T-helper 2 cell treated with Interferon-gamma antibody and Interleukin-4, amounts not matched to agents 5 μg/mL and 100 μg/mL, for 36 hours (primary cell): ENCODE measurements at regions not wholly inside any gene's neighbourhood (a gene's known extent, or its start where the extent isn't known, plus 50 kb on each side); places are given as distances from the start of the nearest gene placed in this dataset.

Experiments
- DNase-seq: peaks from one replicate; pipeline ENCODE4 v3.0.0; 2021; ENCODE audit warnings: low spot score
- H3K27ac Mint-ChIP-seq: one replicate; pipeline ENCODE4 v1.8.0; 2021; ENCODE audit warnings: mild to moderate bottlenecking, mixed read lengths
- H3K27me3 Mint-ChIP-seq: one replicate; pipeline ENCODE4 v1.8.0; 2021; ENCODE audit warnings: low read depth, mixed read lengths
- H3K36me3 Mint-ChIP-seq: one replicate; pipeline ENCODE4 v1.8.0; 2021; ENCODE audit warnings: low read depth, mixed read lengths
- H3K4me1 Mint-ChIP-seq: one replicate; pipeline ENCODE4 v1.8.0; 2021; ENCODE audit warnings: low read depth, mixed read lengths
- H3K4me3 Mint-ChIP-seq: one replicate; pipeline ENCODE4 v1.8.0; 2022; ENCODE audit warnings: mild to moderate bottlenecking, moderate library complexity, mixed read lengths
- H3K9me3 Mint-ChIP-seq: one replicate; pipeline ENCODE4 v1.8.0; 2021; ENCODE audit warnings: mixed read lengths

GRCh38 chr22:27440304-27440865 lies 361.2 kb downstream of the MN1 start:
- Mint-ChIP-seq H3K4me1 (no peaks in the 10 kb centered on the region), H3K27me3 (no peaks in the 10 kb centered on the region), H3K9me3 (no peaks in the 10 kb centered on the region), H3K36me3 (no peaks in the 10 kb centered on the region), H3K27ac (no peak overlapping the region), H3K4me3 (no peak overlapping the region)
- DNase-seq: no peak

- no peak overlapping the region for H3K27ac Mint-ChIP-seq
Measured at GRCh38 chr22:27441706-27442475, 359.7 kb downstream of the MN1 start.

GRCh38 chr22:27443306-27443705 lies 358.2 kb downstream of the MN1 start:
- H3K9me3 Mint-ChIP-seq: no peaks in the 10 kb centered on the region

More at GRCh38 chr22:27441706-27442475, 359.7 kb downstream of the MN1 start:
- DNase-seq: no peak
- H3K27me3 Mint-ChIP-seq: no peaks in the 10 kb centered on the region
- H3K4me1 Mint-ChIP-seq: no peaks in the 10 kb centered on the region
- H3K9me3 Mint-ChIP-seq: no peaks in the 10 kb centered on the region
- no peak overlapping the region for H3K4me3 Mint-ChIP-seq
- H3K36me3 Mint-ChIP-seq: no peaks in the 10 kb centered on the region

GRCh38 chr22:27445881-27446280 lies 355.7 kb downstream of the MN1 start:
- H3K27ac Mint-ChIP-seq: no peak overlapping the region

More at GRCh38 chr22:27443306-27443705, 358.2 kb downstream of the MN1 start:
- Mint-ChIP-seq H3K4me3 (no peak overlapping the region), H3K4me1 (no peaks in the 10 kb centered on the region), H3K27ac (no peak overlapping the region), H3K27me3 (no peaks in the 10 kb centered on the region), H3K36me3 (no peaks in the 10 kb centered on the region)
- DNase-seq: no peak

GRCh38 chr22:27447289-27447688 lies 354.3 kb downstream of the MN1 start:
- no peaks in the 10 kb centered on the region for H3K27me3 Mint-ChIP-seq
- H3K4me3 Mint-ChIP-seq: no peak overlapping the region
- H3K9me3 Mint-ChIP-seq: peaks cover 5% of the 10 kb centered on the region
- H3K27ac Mint-ChIP-seq: no peak overlapping the region
- no peaks in the 10 kb centered on the region for H3K4me1 Mint-ChIP-seq
- H3K36me3 Mint-ChIP-seq: no peaks in the 10 kb centered on the region
- DNase-seq: no peak

More at GRCh38 chr22:27445881-27446280, 355.7 kb downstream of the MN1 start:
- Mint-ChIP-seq H3K4me1 (no peaks in the 10 kb centered on the region), H3K36me3 (no peaks in the 10 kb centered on the region), H3K9me3 (no peaks in the 10 kb centered on the region), H3K4me3 (no peak overlapping the region), H3K27me3 (no peaks in the 10 kb centered on the region)
- no peak for DNase-seq

- no peaks in the 10 kb centered on the region for H3K27me3 Mint-ChIP-seq
- no peak for DNase-seq
- no peak overlapping the region for H3K4me3 Mint-ChIP-seq
- H3K9me3 Mint-ChIP-seq: peaks cover 8% of the 10 kb centered on the region
- H3K36me3 Mint-ChIP-seq: no peaks in the 10 kb centered on the region
- H3K4me1 Mint-ChIP-seq: no peaks in the 10 kb centered on the region
- H3K27ac Mint-ChIP-seq: no peak overlapping the region
Measured at GRCh38 chr22:27450448-27450847, 351.1 kb downstream of the MN1 start.

GRCh38 chr22:27452245-27452644 lies 349.3 kb downstream of the MN1 start:
- DNase-seq: no peak
- no peaks in the 10 kb centered on the region for H3K36me3 Mint-ChIP-seq

GRCh38 chr22:27452922-27453321 lies 348.6 kb downstream of the MN1 start:
- no peaks in the 10 kb centered on the region for H3K4me1 Mint-ChIP-seq
- H3K9me3 Mint-ChIP-seq: peaks cover 8% of the 10 kb centered on the region
- no peak for DNase-seq
- no peak overlapping the region for H3K4me3 Mint-ChIP-seq
- H3K36me3 Mint-ChIP-seq: no peaks in the 10 kb centered on the region
- no peaks in the 10 kb centered on the region for H3K27me3 Mint-ChIP-seq
- H3K27ac Mint-ChIP-seq: no peak overlapping the region

More at GRCh38 chr22:27452245-27452644, 349.3 kb downstream of the MN1 start:
- Mint-ChIP-seq H3K27me3 (no peaks in the 10 kb centered on the region), H3K4me3 (no peak overlapping the region), H3K27ac (no peak overlapping the region), H3K9me3 (peaks cover 8% of the 10 kb centered on the region), H3K4me1 (no peaks in the 10 kb centered on the region)

- Mint-ChIP-seq H3K4me1 (no peaks in the 10 kb centered on the region), H3K4me3 (no peak overlapping the region), H3K27ac (no peak overlapping the region), H3K27me3 (no peaks in the 10 kb centered on the region), H3K36me3 (no peaks in the 10 kb centered on the region), H3K9me3 (peaks cover 8% of the 10 kb centered on the region)
- no peak for DNase-seq
Measured at GRCh38 chr22:27453725-27454124, 347.8 kb downstream of the MN1 start.

GRCh38 chr22:27454807-27455450 lies 346.6 kb downstream of the MN1 start:
- H3K9me3 Mint-ChIP-seq: peaks cover 8% of the 10 kb centered on the region
- no peaks in the 10 kb centered on the region for H3K4me1 Mint-ChIP-seq
- DNase-seq: no peak
- H3K27ac Mint-ChIP-seq: no peak overlapping the region
- H3K27me3 Mint-ChIP-seq: no peaks in the 10 kb centered on the region
- no peaks in the 10 kb centered on the region for H3K36me3 Mint-ChIP-seq
- no peak overlapping the region for H3K4me3 Mint-ChIP-seq

- Mint-ChIP-seq H3K27ac (no peak overlapping the region), H3K4me1 (no peaks in the 10 kb centered on the region), H3K36me3 (no peaks in the 10 kb centered on the region), H3K4me3 (no peak overlapping the region), H3K9me3 (peaks cover 8% of the 10 kb centered on the region), H3K27me3 (no peaks in the 10 kb centered on the region)
- no peak for DNase-seq
Measured at GRCh38 chr22:27455526-27455925, 346.0 kb downstream of the MN1 start.

GRCh38 chr22:27456696-27457503 lies 344.7 kb downstream of the MN1 start:
- Mint-ChIP-seq H3K9me3 (peaks cover 7% of the 10 kb centered on the region), H3K27me3 (no peaks in the 10 kb centered on the region)
- DNase-seq: no peak

GRCh38 chr22:27459999-27460398 lies 341.6 kb downstream of the MN1 start:
- Mint-ChIP-seq H3K9me3 (no peaks in the 10 kb centered on the region), H3K36me3 (no peaks in the 10 kb centered on the region), H3K4me3 (no peak overlapping the region), H3K27ac (no peak overlapping the region), H3K4me1 (no peaks in the 10 kb centered on the region), H3K27me3 (no peaks in the 10 kb centered on the region)
- no peak for DNase-seq

More at GRCh38 chr22:27456696-27457503, 344.7 kb downstream of the MN1 start:
- Mint-ChIP-seq H3K36me3 (no peaks in the 10 kb centered on the region), H3K27ac (no peak overlapping the region), H3K4me1 (no peaks in the 10 kb centered on the region), H3K4me3 (no peak overlapping the region)
